Stimulated activated CD4-positive, alpha-beta T cell treated with anti-CD3 and anti-CD28 coated beads, Interleukin-12 subunit alpha, Interleukin-12 subunit beta, amount 100 ng/mL, for 24 hours (primary cell): ENCODE measurements at regions not wholly inside any gene's neighbourhood (a gene's known extent, or its start where the extent isn't known, plus 50 kb on each side); places are given as distances from the start of the nearest gene placed in this dataset.
"Not testable (repeated sequence)": the region's sequence is repeated elsewhere in the genome, so short reads cannot be mapped to it uniquely, and the experiment has no call there.

Experiments used
- DNase-seq, 2 experiments: peaks; one replicate each; pipeline ENCODE4 v3.0.0-alpha.2; 2020; ENCODE audit warnings: low read depth in 2 of 2

DNA sequence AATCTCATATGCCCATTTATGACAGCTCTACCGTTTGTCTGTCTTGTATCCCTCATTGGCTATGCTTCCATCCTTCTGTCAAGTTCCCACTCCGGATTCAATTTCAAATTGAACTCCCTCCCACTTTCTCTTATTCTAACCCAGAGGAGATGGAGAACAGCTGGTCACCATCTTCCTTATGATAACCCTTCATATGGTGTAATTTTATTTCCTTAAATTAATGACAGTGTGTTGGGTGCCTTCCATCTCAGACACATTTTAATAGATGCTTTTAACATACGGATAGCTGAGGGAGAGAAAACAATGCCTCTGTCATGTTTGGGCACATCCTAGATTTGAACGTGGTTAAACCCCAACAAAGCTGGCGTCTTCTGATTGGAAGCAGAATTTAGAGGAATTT, 103.0 kb upstream of the PLXNA2 start:
- no peak for DNase-seq

DNA sequence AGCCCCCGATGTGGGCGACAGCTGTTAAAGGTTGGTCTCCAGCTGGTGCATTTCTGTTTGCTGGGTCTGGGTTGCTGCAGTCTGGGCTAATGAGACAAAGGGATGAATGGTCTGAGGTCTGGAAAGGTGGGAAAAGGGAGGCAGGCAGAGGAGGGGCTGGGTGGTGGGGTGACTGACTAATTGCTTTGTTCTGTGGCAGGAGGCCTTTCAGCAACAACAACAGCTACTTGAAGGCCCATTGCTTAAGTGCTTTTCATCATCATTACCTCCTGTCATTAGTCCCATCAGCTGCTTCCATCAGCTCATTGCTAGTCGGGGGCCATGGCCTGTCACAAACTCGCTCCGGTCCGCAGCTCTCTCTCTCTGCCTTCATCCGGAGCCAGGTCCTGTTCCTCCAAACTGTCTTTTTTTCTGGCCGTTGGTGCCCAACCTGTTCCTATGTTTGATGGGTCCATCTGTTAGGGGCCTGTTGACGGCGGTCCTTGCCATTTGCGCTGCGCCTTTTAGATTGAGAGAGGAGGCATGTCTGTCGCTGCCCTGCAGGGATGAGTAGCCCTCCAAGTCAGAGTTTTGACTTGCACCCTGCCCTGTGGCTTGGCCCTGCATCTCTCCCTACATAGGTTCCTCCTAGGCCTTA, 105.6 kb upstream of the PLXNA2 start:
- DNase-seq: no peak

DNA sequence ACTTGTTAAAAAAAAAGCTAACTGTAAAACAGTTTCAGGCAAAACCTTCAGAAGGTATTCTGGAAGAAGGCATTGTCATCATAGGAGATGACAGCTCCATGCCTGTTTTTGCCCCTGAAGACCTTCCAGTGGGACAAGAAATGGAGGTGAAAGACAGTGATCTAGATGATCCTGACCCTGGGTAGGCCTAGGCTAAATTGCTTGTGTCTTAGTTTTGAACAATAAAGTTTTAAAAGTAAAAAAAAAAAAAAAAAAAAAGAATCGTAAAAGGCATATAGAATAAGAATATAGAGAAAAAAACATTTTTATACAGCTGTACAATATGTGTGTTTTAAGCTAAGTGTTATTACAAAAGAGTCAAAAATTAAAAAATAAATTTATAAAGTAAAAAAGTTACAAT, 106.6 kb upstream of the PLXNA2 start:
- DNase-seq: no peak

DNA sequence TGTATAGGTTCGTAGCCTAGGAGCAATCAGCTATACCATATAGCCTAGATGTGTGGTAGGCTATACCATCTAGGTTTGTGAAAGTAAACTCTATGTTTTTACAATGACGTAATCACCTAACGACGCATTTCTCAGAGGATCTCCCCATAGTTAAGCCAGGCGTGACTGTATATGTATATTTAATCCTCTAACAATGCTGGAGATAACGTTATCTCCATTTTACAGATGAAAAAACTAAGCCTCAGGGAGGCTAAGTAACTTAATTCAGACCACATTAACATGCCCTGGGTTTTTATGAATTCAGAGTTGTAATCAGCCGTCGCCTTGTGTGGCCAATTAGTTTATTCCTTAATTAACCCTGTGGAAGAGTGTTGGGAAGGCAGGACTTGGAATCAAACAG, 107.7 kb upstream of the PLXNA2 start:
- no peak for DNase-seq

DNA sequence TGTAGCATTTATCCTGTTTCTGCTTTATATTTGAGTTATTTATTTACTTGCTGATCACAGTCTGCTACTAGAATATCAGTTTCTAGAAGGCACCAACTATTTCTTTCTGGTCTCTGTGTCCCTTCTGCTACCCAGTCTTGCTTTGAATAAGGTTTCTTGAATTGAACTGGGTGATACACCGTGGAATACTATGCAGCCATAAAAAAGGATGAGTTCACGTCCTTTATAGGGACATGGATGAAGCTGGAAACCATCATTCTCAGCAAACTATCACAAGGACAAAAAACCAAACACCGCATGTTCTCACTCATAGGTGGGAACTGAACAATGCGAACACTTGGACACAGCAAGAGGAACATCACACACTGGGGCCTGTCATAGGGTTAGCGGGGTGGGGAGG, 109.6 kb upstream of the PLXNA2 start:
- DNase-seq: not testable (repeated sequence)

DNA sequence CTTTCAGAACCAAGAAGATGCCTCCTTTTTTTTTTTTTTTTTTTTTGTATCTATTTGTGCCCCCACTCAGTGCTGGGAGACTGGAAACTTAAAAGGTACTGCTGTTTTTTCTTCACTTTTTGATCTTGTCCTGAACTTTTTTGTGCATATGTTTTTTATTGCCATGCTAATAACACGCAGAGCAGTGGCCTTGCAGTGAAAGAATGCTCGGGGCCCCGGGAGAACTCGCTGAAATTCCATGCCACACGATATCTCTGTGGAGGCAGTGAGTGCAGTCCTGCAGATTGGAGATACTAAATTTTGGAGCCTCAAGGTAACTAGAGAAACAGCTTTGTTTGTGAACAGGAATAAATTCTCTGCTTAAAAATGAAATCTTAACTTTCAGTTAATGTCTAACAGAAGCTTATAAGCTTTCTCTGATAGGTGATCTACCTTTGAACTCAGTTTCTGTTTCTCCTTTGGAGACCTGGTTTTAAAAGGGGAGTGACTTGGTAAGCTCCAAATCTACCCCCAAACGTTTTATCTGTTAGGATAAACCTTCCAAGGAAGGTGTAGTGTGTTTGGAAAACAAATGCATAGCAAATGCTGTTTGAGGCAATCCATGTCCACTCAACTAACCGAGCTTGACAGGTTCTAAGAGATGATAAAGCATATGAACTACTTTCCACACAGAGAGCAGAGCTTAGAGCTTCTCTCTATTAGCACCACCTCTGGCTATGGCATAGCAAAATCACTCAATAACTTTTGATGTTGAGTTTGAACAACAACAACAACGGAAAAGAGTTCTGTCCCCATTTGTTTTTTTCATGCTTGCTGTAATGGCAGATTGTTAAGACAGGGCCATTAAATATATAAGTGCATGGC, 113.7 kb upstream of the PLXNA2 start:
- no peak for DNase-seq

DNA sequence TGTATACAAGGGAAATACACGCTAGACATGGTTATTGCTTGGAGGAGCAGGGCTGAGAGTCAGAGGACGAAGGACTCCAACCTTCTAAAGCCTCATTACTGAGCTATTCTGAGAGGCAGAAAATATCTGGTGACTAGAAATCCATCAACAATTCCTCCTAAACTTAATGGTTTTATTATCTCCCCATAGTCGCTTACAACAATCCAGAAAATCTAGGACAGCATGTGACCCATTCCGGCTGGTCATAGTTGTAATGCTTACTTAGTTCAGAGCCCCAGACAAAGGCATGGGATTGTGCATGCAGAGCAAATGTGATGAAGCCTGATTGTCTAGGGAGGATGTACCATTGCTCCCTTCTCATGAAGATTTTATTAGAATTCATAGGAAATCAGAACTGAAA, 114.5 kb upstream of the PLXNA2 start:
- no peak for DNase-seq

DNA sequence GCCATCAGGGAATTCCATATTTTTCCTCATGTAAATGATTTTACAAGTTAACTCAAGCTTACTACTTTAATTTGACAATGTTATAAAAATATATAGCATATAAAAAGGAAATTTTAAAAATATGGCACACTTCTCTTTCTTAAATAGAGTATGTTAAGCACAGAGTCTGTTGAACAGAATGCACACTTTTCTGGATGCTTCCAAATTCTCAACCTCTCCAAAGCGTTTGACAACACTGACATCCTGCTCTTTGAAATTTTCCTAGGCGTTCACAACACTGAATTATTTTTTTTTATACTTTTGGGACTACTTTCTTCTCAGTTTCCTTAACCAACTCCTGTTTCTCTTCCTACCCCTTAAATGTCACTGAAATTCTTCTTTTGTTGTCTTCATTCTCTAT, 117.8 kb upstream of the PLXNA2 start:
- DNase-seq: no peak

DNA sequence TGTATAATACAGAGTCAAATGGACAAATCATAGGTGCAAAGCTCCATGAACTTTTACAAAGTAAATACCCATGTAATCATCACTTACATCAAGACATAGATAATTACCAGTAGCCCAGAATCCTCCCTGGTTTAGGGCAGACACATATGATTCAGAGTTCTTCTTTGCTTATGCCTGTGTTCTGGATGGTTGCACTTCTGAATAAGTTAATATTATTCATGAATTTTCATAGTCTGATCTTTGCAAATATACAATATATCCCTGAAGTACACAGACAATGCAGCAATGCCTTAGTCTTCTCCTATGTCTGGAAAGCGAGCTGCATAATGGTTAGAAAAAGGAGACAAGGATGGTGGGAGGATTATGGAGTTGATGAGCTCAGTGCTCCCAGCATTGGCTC, 122.4 kb upstream of the PLXNA2 start:
- no peak for DNase-seq

DNA sequence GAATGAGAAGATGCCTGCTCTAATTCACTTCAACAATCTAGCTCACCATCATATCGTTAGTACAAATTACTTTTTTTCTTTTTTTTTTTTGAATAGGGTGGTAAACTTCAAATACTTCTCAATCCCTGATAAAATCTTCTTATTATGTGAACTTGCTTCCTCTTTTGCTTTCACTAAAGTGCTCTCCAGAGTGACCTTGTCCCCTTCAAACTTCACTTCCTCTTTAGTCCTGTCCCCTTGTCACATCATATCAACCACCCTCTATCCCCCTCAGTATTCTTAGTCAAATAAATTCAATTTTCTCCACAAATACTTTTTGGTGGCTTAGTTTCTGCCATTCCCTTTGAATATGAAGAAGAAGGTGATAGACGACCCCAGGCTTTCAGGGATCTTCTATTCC, 124.9 kb upstream of the PLXNA2 start:
- DNase-seq: no peak

DNA sequence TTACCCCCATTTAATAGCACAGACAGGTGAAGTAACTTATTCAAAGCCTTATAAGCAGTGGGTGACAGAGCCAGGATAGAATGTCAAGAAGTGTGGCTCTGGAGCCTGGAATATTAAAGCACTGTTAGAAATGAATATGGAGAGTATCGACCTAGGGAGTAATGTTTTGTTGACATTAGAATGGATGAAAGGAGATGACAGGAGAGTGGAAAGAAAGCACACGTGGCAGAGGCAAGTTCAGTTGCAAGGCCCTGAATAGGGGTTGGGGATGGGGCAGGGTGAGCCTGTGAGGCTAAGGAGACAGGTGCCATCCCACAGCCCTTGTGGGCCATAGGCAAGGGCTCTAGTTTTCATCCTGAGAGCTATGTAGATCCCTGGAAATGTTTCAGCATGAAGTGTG, 125.5 kb upstream of the PLXNA2 start:
- DNase-seq: no peak

DNA sequence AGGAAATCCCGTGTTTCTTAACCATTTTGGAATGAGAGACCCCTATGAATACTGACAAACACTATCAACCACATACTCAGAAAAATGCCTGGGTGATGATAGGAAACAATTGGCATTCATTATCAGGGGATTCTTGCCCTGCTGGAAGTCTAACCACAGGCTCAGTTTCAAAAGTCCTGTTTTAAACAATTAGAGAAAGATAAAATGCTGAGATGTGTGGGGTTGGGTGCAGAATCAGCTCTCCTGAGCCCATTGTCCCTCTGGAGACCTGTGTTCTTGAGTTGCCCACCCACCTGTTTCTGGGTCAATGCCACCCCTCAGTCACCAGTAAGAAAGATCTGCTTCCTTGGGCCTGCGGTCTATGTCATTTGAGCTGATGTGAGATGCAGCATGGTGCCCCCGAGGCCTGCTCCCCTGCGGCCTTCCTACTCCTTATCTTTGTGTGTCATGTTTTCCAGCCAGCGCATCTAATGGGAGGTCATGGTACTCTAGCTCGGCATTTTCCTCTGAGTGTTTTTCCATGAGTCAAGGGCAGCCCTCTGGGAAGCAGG, 130.3 kb upstream of the PLXNA2 start:
- DNase-seq: no peak

DNA sequence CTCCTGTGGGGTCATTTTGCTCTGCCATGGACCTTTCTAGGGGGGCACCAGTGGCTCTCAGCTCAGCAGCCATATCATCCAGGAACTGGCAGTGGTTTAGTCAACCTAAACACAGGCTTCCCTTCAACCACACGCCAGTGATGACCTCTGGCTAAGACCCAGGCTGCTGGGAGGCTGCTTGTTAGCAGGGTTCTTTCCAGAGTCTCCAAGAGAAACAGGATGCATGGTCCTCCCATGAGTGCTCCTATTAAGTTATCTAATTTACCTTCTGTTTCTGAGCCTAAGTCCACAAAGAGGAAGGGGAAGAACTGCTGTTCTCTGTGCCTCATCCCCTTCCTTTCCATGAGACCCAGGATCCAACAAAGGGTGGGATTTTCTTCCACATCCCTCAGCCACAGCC, 137.3 kb upstream of the PLXNA2 start:
- no peak for DNase-seq

DNA sequence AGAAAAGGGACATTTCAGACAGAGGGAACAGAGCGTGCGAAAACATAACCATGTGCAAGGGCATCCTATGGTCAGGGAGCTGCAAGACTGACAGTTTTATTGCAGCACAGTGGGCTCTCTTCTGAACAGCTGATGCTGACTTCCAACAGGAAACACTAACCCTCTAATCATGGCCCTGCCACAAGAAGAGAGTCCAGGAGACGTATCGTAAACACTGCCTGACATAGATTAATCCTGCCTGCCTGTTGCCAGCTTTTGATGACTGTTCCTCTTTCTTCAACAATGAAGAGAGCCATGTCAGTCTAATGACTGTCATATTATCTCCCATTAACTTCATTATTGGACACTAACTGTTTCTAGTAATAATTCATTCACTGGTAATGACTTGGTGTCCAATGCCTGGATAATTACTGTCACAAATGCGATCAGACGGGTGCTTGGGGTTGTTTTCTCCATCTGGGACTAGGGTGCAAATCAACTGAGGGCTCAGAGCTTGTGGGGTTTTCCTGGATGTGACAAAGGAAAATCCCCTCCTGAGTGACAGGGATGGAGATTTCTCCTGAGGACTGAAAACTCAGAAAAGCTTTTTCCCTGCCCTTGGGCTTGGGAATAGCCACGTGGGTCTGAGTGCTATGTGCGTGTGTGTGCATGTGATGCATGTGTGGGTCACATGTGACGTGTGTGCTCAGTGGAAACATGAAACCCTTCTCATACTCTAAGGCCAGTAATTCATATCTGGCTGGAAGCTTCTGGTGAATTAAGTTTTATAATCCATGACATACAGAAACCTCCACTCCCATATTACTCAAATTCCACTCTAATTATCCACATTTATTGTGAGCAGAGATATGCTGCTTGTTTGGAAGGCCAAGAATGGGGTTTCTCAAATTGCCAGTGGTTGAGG, 144.0 kb upstream of the PLXNA2 start:
- DNase-seq: no peak

DNA sequence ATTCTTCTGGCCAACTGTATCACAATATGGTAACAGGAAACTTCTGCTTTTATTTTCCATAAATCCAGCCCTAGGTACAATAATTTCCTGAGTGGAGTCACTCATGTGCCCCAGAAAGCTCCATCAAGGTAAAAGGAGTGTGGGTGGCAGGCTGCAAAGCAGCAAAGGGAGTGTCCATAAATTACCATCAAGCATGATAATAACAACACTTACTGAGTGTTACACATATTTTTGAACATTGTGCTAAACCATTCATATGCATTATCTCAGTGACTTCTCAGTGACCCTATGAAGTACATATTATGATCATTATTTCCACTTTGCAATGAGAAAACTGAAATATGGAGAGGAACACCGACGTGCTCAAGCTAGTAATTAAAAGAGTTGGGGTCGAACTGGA, 149.2 kb upstream of the PLXNA2 start:
- DNase-seq: no peak

DNA sequence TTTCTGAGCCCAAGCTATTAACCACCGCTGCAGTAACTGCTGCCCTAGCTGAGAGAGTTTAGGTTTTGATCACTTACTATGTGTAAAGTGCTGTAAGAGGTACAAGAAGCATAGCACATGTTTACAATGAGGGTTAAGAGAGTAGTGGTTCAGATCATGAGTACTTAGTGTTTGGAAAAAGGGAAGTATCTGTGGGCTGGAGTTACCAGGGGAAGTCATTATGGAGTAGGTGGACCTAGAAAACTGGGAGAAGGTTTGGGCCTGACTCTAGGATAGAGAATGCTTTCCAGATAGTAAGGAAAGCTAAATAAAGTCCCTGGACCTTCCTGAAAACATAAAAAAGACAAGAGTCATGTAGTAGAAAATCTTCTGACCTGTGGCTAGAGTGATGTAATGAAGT, 149.6 kb upstream of the PLXNA2 start:
- no peak for DNase-seq

DNA sequence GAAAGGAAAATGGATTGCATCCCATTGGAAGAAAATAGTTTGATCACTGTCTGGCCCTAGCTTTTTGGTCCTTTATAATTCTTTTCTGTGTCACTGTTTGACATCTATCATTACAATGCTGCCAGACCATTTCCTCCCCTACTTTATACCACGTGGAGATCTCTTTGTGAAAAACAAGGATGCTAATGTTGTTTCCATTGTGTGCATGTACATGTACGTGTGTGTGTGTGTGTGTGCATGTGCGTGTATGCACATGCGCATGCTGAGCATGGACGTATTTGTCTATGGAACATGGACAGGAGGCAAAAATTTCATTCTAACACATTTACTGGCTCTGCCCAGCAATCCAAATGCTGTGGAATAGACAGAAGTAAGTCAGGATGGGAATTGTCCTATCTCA, 153.1 kb upstream of the PLXNA2 start:
- no peak for DNase-seq

DNA sequence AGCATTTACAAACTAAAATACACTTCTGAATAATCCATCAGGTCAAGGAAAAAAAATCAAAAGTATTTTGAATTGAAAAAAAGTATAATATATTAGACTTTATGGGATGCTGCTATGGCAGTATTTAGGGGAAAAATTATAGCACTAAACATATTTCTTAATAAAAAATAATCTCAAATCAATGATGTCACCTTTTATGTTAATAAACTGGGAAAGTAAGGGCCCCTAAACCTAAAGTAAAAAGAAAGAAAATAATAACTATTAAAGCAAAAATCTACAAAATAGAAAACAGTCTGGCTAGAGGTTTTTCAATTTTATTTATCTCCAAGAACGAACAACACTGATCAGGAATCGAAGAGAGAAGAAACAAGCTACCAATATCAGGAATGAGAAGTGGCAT, 160.8 kb upstream of the PLXNA2 start:
- no peak for DNase-seq

DNA sequence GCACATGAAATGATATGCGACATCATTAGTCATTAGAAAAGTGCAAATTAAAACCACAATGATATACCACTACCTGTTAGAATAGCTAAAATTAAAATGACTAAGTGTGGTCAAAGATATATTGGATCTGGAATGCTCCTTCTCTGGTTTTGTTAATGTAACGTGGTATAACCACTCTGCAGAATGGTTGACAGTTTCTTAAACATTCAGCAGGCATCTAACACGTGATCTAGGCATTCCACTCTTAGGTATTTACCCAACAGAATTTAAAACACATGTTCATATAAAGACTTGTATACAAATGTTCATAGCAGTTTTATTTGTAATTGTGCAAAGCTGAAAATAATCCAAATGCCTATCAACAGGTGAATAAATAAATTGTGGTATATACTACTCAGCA, 165.0 kb upstream of the PLXNA2 start:
- no peak for DNase-seq

DNA sequence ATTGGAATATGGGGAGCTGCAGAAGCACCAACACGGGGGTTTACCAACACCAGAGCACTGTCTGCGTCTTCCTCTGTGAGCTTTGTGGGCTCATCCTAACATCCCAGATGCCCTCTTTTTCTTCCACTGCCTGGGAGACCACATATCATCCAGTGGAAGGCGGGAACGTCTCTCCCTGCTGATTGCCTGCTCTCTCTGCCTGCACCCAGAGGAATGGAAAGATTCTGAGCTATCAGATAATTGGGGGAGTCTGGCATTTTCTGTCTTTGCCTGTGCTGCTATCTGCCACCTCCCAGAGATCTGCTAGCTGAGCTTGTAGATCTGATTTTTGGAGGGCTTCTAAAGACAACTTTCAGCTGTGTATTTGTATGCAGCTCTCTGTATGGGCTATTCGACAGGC, 166.2 kb upstream of the PLXNA2 start:
- DNase-seq: no peak

DNA sequence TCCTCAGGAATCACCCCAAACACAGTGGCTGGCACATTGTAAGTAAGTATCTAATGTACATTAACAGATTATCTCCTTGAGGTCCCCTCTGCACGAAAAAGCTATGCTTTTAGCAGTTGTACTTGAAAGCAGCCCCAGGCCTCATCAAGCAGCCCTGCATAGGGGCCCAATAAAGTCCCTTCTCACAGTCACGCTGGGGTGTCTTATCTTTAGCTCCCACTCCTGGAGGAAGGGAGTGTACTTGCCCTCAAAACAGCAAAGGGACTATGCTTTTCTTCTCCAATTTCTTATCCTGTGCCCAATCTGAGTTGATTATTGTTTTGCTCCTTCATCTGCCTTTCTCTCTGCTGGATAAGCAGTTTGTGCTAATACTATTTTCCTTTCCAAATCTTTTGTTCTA, 168.8 kb upstream of the PLXNA2 start:
- DNase-seq: no peak

DNA sequence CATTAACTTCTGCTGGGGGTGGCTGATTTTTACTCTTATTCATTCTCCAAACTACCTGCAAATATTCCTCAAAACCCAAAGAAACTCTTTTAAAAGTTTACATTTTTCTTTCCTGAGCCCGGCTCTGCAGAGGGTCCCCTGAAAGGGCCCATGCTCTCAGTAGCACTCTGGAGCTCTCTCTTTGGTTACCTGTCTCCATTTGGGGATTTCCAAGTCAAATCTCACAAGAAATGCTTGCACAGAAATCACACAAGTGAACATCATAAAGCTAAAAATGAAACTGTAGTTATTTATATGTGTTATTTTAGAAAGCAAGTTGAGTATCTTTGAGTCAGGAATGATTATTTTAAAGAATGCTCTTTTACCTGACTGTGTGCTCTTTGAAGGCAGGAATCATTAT, 174.5 kb upstream of the PLXNA2 start:
- DNase-seq: no peak
